GM12891 (cell line): ENCODE measurements at regions not wholly inside any gene's neighbourhood (a gene's known extent, or its start where the extent isn't known, plus 50 kb on each side); places are given as distances from the start of the nearest gene placed in this dataset.

ENCODE experiments used
- PAX5 ChIP-seq: IDR thresholded peaks from 2 replicates; pipeline ENCODE4 v1.6.1; 2011; ENCODE audit warnings: low read length, moderate library complexity, mild to moderate bottlenecking; ENCODE audit not compliant: insufficient read depth, severe bottlenecking
- POLR2A ChIP-seq: IDR thresholded peaks from 2 replicates; pipeline ENCODE4 v1.6.1; 2011; ENCODE audit warnings: low read depth, low read length, control low read depth
- POLR2AphosphoS5 ChIP-seq: IDR thresholded peaks from 2 replicates; pipeline ENCODE4 v1.6.1; 2011; ENCODE audit warnings: low read depth, low read length, control low read depth
- POU2F2 ChIP-seq: IDR thresholded peaks from 2 replicates; pipeline ENCODE4 v1.6.1; 2011; ENCODE audit warnings: low read depth, mild to moderate bottlenecking, control low read depth, low read length, moderate library complexity
- SPI1 ChIP-seq: IDR thresholded peaks from 2 replicates; pipeline ENCODE4 v1.6.1; 2011; ENCODE audit warnings: low read depth, low read length, control low read depth
- TAF1 ChIP-seq: IDR thresholded peaks from 2 replicates; pipeline ENCODE4 v1.6.1; 2011; ENCODE audit warnings: low read depth, low read length, control low read depth

GRCh38 chr3:153246331-153246730 lies 84.3 kb downstream of the RAP2B start:
- TF ChIP-seq POLR2A, result no peak
- no peak for TF ChIP-seq POLR2AphosphoS5
- TF ChIP-seq TAF1, result no peak
- no peak for TF ChIP-seq SPI1
- TF ChIP-seq PAX5, result no peak
- no peak for TF ChIP-seq POU2F2
